Prostate gland (tissue), 2 donors: ENCODE measurements at regions not wholly inside any gene's neighbourhood (a gene's known extent, or its start where the extent isn't known, plus 50 kb on each side); places are given as distances from the start of the nearest gene placed in this dataset.

ENCODE experiments used
- DNase-seq: peaks from one replicate; pipeline ENCODE4 v3.0.0-alpha.2; 2019; ENCODE audit warnings: low spot score
- H3K27ac ChIP-seq, 2 donors: fragments of 200-600 bp; sonication (generic); 2 replicates each; pipeline ENCODE4 v1.5.1; 2017 to 2019
- H3K27me3 ChIP-seq: fragments of 200-600 bp; sonication (generic); replicated peaks from 2 replicates; pipeline ENCODE4 v1.5.1; 2019; ENCODE audit not compliant: insufficient read depth
- H3K36me3 ChIP-seq, 2 donors: fragments of 200-600 bp; sonication (generic); 1 replicate in 1 of 2; 2 replicates in 1 of 2; pipeline versions ENCODE4 v1.5.1 to v1.8.1; 2017 to 2019
- H3K4me1 ChIP-seq: fragments of 200-600 bp; sonication (generic); replicated peaks from 2 replicates; pipeline ENCODE4 v1.5.1; 2019
- H3K4me3 ChIP-seq, 2 donors: fragments of 200-600 bp; sonication (generic); 2 replicates each; pipeline ENCODE4 v1.5.1; 2017 to 2019
- H3K9me3 ChIP-seq: fragments of 200-600 bp; sonication (generic); 2 replicates; pipeline ENCODE4 v1.5.1; 2017
- CTCF ChIP-seq, 4 experiments: fragments of 200-600 bp in 2 of 4; fragments of 450-650 bp in 2 of 4; sonication (generic) in 2 of 4; IDR thresholded peaks; 1 replicate in 3 of 4; 2 replicates in 1 of 4; pipeline ENCODE4 v1.5.1; 2016 to 2019; ENCODE audit warnings: antibody characterized with exemption in 4 of 4, mild to moderate bottlenecking in 2 of 4, moderate library complexity in 2 of 4
- POLR2A ChIP-seq: fragments of 450-650 bp; IDR thresholded peaks from one replicate; pipeline ENCODE4 v1.6.1; 2016; ENCODE audit warnings: antibody characterized with exemption, mild to moderate bottlenecking
- POLR2AphosphoS5 ChIP-seq: sonication (generic); formaldehyde crosslinking; IDR thresholded peaks from one replicate; pipeline ENCODE4 v1.6.1; 2017; ENCODE audit warnings: antibody characterized with exemption
- WGBS: methylation state at CpG from one replicate; pipeline ENCODE4 v1.1.5; 2018; 5-methylcytosine and 5-hydroxymethylcytosine counted together
- intact Hi-C: fragments of 100-400 bp; cut with DNase I; formaldehyde crosslinking; loops from one replicate; pipeline ENCODE4 v1.14.2; 2022

DNA sequence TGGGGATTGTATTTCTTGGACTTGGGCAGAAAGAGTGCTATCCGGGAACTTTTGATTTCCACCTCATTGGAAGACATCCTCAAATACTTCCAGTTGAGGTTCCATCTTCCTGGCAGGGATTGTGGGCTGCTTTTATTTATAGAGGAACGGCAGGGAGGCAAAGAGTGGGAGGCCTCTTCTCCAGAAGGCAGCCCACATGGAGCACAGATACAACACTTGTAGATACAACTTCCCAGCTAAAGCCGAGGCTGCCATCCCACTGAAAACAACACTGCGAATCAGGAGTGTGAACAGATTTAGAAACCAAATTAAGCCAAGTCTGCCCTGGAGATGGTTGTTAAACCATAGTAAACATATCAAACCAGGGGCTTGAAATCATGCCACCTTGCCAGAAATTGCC is 212.8 kb upstream of the PPARGC1A start:
- no peaks in the 10 kb centered on the region for H3K27me3 ChIP-seq
- intact Hi-C loops, result no loop called here
- WGBS, result 85% methylated on average over 4 of the region's 4 CpGs
- DNase-seq, result no peak
- no peaks in the 10 kb centered on the region for H3K9me3 ChIP-seq
- TF ChIP-seq CTCF (IDR thresholded peaks at IDR 0.05), result no peak
- no peak for TF ChIP-seq POLR2A
- no peak for TF ChIP-seq POLR2AphosphoS5
- no peaks in the 10 kb centered on the region for H3K4me1 ChIP-seq
- no peak overlapping the region for H3K27ac ChIP-seq
- no peaks in the 10 kb centered on the region for H3K36me3 ChIP-seq
- H3K4me3 ChIP-seq, result no peak overlapping the region

- Histone ChIP-seq H3K4me1 (no peaks in the 10 kb centered on the region), H3K27me3 (no peaks in the 10 kb centered on the region), H3K4me3 (no peak overlapping the region), H3K9me3 (no peaks in the 10 kb centered on the region), H3K36me3 (no peaks in the 10 kb centered on the region), H3K27ac (no peak overlapping the region)
- TF ChIP-seq CTCF (IDR thresholded peaks at IDR 0.05) (no peak), POLR2AphosphoS5 (no peak), POLR2A (no peak)
- intact Hi-C loops, result no loop called here
- DNase-seq, result no peak
- 89% methylated on average over 2 of the region's 2 CpGs for WGBS
Measured at GRCh38 chr4:24096603-24097002, 206.8 kb upstream of the PPARGC1A start.

DNA sequence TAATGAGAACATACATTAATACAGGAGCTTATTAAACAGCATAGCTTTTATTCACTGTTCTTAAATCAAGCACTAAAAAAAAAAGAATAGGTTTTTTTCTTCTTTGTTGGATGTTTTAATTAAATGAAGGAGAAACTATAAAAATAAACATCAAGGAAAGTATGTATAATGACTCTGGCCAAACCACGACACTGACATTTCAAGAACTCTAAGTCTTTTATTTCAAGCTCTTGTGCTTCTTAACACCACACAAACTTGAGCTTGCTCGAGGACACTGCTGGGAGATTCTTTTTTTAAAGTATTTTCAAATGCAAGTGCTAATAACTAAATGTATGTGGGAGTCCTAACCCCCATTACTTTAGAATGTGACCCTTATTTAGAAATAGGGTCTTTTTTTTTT is 204.9 kb upstream of the PPARGC1A start:
- intact Hi-C loops, result no loop called here
- no peaks in the 10 kb centered on the region for H3K27me3 ChIP-seq
- no peaks in the 10 kb centered on the region for H3K4me1 ChIP-seq
- no peak overlapping the region for H3K4me3 ChIP-seq
- no peak for DNase-seq
- TF ChIP-seq POLR2AphosphoS5 (no peak), CTCF (IDR thresholded peaks at IDR 0.05) (no peak), POLR2A (no peak)
- no peaks in the 10 kb centered on the region for H3K9me3 ChIP-seq
- H3K27ac ChIP-seq, result no peak overlapping the region
- no peaks in the 10 kb centered on the region for H3K36me3 ChIP-seq
- 25% methylated on average over 2 of the region's 2 CpGs for WGBS

- Histone ChIP-seq H3K9me3 (no peaks in the 10 kb centered on the region), H3K27ac (no peak overlapping the region), H3K4me3 (no peak overlapping the region), H3K36me3 (no peaks in the 10 kb centered on the region), H3K27me3 (no peaks in the 10 kb centered on the region), H3K4me1 (no peaks in the 10 kb centered on the region)
- intact Hi-C loops, result no loop called here
- TF ChIP-seq POLR2AphosphoS5 (no peak), CTCF (IDR thresholded peaks at IDR 0.05) (no peak), POLR2A (no peak)
- WGBS, result 89% methylated on average over 2 of the region's 2 CpGs
- no peak for DNase-seq
Measured at GRCh38 chr4:24093446-24093845, 203.6 kb upstream of the PPARGC1A start.

GRCh38 chr4:24091639-24092233 is 201.9 kb upstream of the PPARGC1A start:
- Histone ChIP-seq H3K27ac (no peak overlapping the region), H3K36me3 (no peaks in the 10 kb centered on the region), H3K27me3 (no peaks in the 10 kb centered on the region), H3K4me3 (no peak overlapping the region), H3K4me1 (no peaks in the 10 kb centered on the region), H3K9me3 (no peaks in the 10 kb centered on the region)
- TF ChIP-seq POLR2AphosphoS5, result no peak
- no peak for TF ChIP-seq CTCF (IDR thresholded peaks at IDR 0.05)
- TF ChIP-seq POLR2A, result no peak
- 90% methylated on average over 6 of the region's 6 CpGs for WGBS
- no peak for DNase-seq
- intact Hi-C loops, result no loop called here
